HT-29 (cell line): ENCODE measurements at regions not wholly inside any gene's neighbourhood (a gene's known extent, or its start where the extent isn't known, plus 50 kb on each side); places are given as distances from the start of the nearest gene placed in this dataset.
A peak's percentile ranks its signal among the peaks of the same experiment; 100 is the strongest.

Source experiments
- DNase-seq: peaks from one replicate; pipeline ENCODE4 v3.0.0-alpha.2; 2015; ENCODE audit warnings: low spot score

GRCh38 chr4:124420166-124420695 is 292.3 kb downstream of the ANKRD50 start:
- DNase-seq: peak; percentile 64

GRCh38 chr4:124423160-124423559 is 289.4 kb downstream of the ANKRD50 start:
- DNase-seq: peak; percentile 45

- DNase-seq: peak; percentile 29
Observed at GRCh38 chr4:124426279-124426678, 286.3 kb downstream of the ANKRD50 start.

GRCh38 chr4:124427095-124427767 is 285.3 kb downstream of the ANKRD50 start:
- peak; percentile 75 for DNase-seq

GRCh38 chr4:124428648-124429047 is 283.9 kb downstream of the ANKRD50 start:
- DNase-seq: no peak

GRCh38 chr4:124429746-124430250 is 282.7 kb downstream of the ANKRD50 start:
- peak; percentile 50 for DNase-seq

- DNase-seq: peak; percentile 45
Observed at GRCh38 chr4:124431653-124432192, 280.8 kb downstream of the ANKRD50 start.

- DNase-seq: peak; percentile 86
Observed at GRCh38 chr4:124432500-124432899, 280.0 kb downstream of the ANKRD50 start.

GRCh38 chr4:124433044-124433443 is 279.5 kb downstream of the ANKRD50 start:
- DNase-seq: peak; percentile 29

GRCh38 chr4:124433500-124433899 is 279.0 kb downstream of the ANKRD50 start:
- no peak for DNase-seq

- DNase-seq: no peak
Observed at GRCh38 chr4:124435274-124435950, 277.1 kb downstream of the ANKRD50 start.

- DNase-seq: peak; percentile 37
Observed at GRCh38 chr4:124437853-124438495, 274.6 kb downstream of the ANKRD50 start.

GRCh38 chr4:124445071-124445470 is 267.5 kb downstream of the ANKRD50 start:
- no peak for DNase-seq

- no peak for DNase-seq
Observed at GRCh38 chr4:124449881-124450280, 262.7 kb downstream of the ANKRD50 start.

GRCh38 chr4:124450851-124451250 is 261.7 kb downstream of the ANKRD50 start:
- no peak for DNase-seq

GRCh38 chr4:124454772-124455270 is 257.7 kb downstream of the ANKRD50 start:
- DNase-seq: no peak

GRCh38 chr4:124455671-124456070 is 256.9 kb downstream of the ANKRD50 start:
- no peak for DNase-seq

GRCh38 chr4:124459196-124459940 is 253.2 kb downstream of the ANKRD50 start:
- no peak for DNase-seq

- DNase-seq: no peak
Observed at GRCh38 chr4:124459941-124460310, 252.6 kb downstream of the ANKRD50 start.

- peak; percentile 10 for DNase-seq
Observed at GRCh38 chr4:124461592-124461991, 250.9 kb downstream of the ANKRD50 start.
